SH-SY5Y (cell line): ENCODE measurements at regions not wholly inside any gene's neighbourhood (a gene's known extent, or its start where the extent isn't known, plus 50 kb on each side); places are given as distances from the start of the nearest gene placed in this dataset.

Experiments
- GATA2 ChIP-seq: IDR thresholded peaks from 2 replicates; pipeline ENCODE4 v1.6.1; 2011; ENCODE audit warnings: mild to moderate bottlenecking, low read depth, low read length
- GATA3 ChIP-seq: IDR thresholded peaks from 2 replicates; pipeline ENCODE4 v1.6.1; 2011; ENCODE audit warnings: low read depth, mild to moderate bottlenecking, low read length, moderate library complexity

DNA sequence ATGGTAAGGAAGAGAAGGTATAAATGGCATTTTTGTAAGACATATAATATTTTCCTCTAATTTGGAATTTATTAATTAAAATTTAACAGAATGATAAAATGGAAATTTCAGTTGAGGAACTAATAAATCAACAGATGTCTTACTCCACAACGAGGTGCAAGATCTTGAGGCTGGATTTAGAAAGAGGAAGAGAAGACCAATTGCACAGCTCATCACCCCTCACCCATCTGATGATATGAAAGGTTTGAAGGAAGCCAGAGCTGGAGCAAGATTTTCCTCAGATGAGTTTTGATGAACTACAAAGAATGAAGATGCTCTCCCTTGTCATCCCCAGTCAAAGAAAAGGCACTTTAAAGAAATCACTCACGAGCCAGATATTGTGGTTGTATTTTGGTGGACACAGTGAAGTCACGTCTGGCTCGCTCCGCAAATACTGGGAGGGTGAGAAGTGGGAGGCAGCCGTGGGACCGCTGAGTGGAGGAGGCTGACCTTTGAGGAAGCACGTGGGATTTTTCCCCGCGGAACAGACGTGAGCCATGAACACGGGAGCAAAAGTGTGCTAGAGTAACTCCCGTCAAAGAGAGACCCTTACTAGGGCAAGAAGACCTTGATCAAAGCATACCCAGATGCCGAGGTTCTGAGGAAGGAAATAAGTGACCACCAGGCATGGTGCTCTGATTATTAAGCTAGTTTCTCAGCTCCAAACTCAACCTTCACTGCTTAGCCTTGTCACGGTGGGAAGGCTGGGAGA is 511.4 kb downstream of the RNF144A start:
- TF ChIP-seq GATA3 (no peak), GATA2 (no peak)

DNA sequence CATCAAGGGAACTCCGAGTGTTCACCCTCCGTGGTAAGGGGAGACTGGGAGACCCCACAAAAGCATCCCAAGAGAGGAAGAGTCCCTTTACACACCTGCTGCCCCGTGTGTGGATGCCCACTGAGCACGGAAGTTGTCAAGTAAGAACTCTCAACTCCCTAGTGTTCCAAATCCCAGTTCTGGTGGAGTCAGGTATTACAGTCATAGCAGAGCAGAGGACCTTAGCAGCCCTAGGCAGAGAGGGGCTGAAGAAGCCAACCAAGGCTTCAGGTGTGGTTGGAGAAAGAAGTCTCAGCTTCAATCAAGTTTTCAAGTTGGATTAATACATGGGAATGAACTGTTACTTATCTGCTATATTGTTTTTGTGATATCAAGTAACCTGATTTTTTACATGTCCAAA is 512.5 kb downstream of the RNF144A start:
- TF ChIP-seq GATA2: no peak
- no peak for TF ChIP-seq GATA3

DNA sequence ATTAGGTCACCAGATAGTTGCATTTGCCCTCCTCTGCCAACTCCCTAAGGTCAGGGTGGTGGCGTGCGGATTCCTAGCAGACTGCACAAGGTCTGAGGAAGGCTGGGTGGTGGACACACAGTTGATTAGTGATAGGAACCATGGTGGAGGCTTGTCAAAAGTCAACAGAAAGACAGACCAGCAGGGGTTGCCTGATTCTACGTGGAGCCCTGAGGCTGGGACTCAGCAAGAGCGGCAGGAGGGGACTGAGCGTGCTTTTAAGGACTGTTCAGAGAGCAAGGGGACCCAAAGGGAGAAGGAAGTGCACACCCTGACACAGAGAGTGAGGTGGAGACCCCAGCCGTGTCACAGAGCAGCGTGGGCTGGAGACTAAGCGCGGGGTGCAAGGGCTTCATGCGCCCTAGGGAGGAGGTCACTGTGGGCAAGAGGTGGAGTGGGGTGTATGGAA is 513.2 kb downstream of the RNF144A start:
- no peak for TF ChIP-seq GATA3
- no peak for TF ChIP-seq GATA2

DNA sequence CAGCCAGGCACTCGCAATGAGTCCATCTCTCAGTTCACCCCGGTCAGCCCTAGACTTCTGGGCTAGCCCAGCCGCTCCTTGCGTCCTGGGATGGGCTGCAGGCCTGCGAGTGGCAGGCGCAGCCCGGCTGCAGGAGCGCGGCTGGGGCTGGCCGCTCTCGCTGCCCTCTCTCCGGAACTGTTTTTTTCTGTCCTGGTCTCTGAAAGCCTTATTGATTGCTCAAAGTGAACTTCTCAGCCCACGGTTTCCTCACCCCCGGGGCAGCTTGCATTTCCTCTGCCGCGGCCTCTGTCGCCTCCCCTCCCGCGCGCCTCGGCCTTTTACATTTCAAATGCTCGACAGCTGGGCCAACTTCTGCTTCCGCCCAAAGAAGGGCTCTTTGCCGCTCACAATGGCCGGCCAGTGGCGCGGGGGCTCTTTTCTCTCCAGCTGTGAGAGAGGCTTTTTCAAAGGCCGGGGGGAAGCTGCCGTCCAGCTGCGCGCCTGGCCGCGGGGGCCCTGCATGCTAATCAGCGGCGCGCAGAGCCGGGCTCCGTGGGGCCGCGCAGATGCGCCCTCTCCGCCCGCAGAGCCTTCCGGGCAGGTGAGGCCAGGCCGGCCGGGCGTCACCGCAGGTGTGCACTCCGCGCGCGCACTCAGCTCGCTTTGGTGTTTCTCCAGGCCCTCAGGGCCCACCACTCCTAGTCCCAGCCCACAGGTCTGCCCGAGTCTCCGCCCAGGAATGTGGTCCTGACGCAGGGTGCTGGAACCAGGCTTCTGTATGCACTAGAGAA is 513.8 kb downstream of the RNF144A start:
- no peak for TF ChIP-seq GATA3
- no peak for TF ChIP-seq GATA2

DNA sequence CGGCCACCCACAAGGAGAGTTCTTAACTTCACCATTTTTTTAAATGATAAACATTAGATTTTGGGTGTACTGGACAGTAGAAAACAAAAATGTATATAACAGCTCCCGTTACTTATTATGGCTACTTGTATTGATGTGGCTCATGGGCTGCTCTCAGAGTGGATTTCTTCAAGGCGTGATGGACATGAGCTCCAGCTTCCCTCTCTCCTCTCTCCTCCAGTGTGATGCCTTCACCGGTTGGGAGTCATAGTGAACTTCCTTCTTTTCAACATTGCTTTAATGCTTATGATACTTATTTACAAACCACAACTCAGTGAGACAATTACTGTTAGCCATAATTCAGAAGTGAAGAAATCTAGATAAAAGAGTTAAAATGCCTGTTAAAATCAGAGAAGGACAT is 515.2 kb downstream of the RNF144A start:
- TF ChIP-seq GATA2 (no peak), GATA3 (no peak)

DNA sequence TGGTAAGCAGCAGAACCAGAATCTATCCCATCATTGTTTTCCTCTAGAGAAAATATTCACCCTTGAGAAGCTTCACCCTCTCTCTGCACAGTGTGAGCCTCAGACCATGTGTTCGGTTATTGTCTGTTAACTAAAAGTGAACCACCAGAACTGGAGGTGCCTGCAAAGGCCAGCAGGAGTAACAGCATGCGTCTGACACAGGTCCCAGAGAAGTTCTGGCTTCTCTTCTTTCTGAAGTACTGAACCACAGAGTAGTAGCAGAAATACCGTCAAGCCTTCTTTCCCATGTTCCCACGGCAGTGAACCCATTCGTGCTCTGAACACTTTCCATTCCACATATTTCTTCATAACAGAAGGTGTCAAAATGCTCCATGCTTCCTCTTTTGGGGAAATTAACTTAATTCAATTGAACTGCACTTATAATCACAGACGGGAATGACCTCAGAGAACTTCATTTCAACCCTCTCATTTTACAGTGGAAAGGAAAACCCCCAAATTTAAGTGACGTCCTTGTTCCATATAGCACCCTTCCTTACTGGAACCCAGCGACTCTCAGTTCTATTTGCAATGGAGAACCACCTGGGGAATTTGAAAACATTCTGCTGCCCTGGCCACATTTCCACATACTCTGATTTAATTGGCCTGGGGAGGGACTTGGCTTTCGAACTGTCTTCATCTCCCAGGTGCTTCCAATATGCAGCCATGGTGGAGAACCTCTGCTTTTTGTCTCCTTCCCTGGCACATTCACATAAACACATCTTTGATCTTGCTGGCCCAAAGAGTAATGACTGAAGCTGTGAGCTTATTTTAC is 519.1 kb downstream of the RNF144A start:
- TF ChIP-seq GATA2: no peak
- no peak for TF ChIP-seq GATA3

DNA sequence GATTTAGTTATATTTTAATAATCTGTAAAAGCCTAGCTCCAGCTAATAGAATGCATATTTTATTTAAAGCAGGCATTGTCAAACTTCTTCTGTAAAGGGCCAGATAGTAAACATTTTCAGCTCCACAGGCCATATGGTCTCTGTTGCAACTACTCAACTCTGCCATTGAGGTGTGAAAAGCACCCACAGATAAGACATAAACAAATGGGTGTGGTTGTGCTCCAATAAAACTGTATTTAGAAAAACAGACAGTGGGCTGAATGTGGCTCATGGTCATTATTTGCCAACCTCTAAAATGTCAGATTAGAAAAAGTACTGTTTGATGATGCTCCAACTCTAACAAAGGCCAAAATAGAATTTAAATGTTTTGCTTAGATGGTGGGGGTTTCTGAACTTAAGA is 519.9 kb downstream of the RNF144A start:
- no peak for TF ChIP-seq GATA2
- no peak for TF ChIP-seq GATA3

DNA sequence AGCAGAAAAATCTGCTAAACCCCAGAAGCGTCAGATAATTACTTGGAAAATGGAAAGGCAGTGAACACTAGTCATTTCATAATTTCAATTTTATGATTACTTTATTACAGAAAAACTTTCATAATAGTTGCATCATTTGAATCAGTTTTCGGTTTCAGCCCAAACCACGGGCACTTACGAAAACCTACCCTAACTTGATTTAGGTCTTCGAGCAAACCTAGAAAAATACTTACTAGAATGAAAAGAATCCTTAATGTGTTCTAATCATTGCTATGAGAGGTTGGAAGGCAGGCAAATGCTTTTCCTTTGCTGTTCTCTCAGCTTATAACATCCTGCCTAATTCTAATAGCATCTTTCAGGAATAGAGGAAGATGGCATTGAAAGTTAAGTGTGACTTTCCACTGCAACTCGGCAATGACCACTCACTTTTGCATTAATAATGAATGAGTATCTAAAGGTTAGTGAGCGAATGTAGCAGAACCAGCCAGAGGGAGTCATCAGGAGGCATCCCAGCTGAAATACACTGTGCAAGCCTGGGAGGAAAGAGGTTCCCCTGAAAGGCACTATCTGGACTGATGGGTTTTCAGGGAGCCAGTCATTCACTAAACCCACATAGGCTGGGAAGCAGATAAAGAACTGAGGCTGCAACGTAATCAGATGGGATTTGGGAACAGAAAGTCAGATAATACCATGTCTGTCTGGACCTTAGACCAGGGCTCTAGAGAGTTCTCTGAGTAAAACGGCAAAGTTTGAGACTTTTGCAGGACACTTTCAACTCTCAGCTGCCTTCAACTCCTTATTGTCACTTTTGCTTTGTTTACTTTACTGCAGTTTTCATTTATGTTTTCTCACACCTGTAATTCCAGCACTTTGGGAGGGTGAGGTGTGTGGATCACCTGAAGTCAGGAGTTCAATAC is 520.8 kb downstream of the RNF144A start:
- TF ChIP-seq GATA2 (no peak), GATA3 (no peak)

DNA sequence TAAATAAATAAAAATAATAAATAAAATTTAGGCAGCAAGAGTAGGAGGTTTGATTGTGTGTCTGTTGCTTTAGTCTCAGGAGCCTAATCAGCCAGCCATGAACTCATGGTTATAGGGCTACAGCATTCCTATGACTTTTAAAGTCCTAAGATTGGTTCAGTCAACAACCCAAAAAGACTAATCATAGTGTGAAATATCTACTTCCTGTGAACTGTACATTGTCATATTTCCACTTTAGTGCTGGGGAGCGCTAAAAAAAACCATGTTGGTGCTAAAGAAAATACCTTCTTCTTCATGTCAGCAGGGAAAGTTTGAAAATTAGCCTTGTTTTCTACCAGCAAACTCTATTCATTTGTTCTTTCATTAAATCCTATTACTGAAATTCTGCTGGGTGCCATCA is 521.6 kb downstream of the RNF144A start:
- TF ChIP-seq GATA2: no peak
- TF ChIP-seq GATA3: no peak

DNA sequence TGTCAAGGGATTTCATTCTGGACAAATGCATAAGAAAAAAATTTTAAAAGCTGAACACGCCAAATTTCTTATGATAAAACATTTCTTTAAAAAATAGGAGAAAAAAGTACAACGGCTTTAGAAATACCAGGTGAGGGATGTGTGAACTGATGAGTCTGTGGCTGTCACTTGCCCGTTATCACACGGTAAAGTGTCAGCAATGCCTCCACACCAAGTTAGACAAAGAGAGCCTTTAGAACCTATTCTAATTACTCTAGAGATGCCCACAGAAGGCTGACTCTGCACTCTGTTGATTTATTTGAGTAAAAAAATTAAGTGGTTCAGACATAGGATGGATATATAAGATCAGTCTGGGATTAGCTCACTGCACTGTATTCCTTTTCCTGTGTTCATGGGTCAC is 523.8 kb downstream of the RNF144A start:
- TF ChIP-seq GATA3: no peak

DNA sequence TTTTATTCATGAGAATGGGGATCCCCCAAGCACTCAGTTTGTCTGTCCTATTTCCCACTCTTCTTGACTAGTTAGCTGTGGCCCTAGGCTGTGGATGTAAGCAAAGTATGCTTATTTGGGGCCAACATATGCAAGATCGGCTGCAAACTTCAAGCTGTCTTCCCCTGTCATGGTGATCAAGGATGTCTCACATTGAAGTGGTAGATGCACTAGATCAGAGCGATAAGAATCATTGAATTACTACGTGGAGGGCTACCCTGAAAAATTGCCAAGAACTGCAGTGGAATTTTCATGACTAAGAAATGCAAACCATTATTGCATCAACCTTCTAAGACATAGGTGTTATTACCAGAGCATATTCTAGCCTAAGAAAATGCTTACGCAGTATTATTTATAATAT is 527.4 kb downstream of the RNF144A start:
- TF ChIP-seq GATA3: no peak
- no peak for TF ChIP-seq GATA2

DNA sequence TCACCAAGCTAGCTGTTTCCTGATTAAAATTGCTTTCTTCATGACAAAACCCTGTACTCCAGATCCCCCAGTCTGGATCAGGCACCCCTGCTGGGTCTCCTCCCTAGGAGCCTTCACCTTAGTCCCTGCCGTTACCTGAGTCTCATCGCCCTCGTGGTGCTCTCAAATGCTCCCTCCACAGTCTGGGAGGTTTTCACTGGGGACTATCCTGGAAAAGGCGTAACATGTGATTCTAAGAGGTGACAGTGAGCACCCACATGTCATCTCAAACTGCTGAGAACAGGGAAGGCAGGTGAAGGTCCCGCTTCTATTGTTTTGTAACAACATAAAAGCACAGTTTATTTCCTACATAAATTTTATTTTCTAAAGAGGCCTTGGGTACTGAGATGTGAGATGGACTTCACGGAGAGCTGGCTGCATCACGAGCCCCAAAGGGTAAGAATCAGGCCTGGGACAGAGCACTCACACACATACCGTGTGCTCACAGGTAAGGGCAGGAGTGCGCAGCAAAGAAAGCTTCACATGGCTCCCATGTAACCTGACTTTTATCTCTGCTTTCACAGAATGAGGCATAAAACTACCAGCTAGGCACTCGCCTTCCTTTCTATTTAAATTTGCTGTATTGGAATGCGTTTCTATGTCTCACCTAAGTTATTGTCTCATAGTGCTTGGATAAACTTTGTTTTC is 531.5 kb downstream of the RNF144A start:
- TF ChIP-seq GATA3 (no peak), GATA2 (no peak)

DNA sequence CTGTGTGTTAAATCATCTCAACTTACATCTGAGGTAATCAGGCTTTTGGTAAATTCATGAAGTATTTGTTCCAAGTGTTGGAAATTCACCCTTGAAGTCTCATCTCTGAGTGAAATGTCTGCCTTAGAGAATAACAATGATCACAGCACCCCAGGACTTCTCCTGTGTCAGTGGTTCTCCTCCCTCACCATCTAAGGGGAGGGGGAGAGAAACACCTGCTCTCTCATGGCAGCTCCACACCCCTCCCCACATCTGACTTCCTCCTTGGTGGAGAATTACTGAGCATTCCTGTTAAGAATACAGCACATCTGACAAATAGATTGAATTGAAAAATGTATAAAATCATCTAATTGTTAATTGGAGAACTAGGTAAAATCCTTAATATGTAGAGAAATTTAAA is 532.1 kb downstream of the RNF144A start:
- TF ChIP-seq GATA3: no peak
- no peak for TF ChIP-seq GATA2
